ENCODE measurements at regions not wholly inside any gene's neighbourhood (a gene's known extent, or its start where the extent isn't known, plus 50 kb on each side); places are given as distances from the start of the nearest gene placed in this dataset.

DNA sequence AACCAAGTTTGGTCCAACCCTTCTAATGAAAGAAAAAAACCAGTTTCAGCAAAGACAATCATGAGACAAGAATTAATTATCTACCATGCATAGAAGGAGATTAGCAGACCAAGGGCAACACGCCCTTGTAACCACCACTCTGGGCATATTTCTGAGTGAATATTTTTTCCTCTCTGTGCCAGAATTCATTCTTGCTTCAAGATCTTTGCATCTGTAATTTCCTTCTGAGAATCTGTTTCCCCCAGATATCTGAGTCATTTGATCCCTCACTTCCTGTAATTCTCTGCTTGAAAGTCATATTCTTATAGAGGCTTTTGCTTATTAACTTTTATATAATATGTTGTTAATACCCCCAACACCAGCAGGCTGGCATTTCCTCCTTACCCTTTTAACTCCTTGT, 243.7 kb downstream of the SLC16A7 start:
- no peak for DNase-seq (ENCODE audit: low spot score)
- TF ChIP-seq, protein P1, sequence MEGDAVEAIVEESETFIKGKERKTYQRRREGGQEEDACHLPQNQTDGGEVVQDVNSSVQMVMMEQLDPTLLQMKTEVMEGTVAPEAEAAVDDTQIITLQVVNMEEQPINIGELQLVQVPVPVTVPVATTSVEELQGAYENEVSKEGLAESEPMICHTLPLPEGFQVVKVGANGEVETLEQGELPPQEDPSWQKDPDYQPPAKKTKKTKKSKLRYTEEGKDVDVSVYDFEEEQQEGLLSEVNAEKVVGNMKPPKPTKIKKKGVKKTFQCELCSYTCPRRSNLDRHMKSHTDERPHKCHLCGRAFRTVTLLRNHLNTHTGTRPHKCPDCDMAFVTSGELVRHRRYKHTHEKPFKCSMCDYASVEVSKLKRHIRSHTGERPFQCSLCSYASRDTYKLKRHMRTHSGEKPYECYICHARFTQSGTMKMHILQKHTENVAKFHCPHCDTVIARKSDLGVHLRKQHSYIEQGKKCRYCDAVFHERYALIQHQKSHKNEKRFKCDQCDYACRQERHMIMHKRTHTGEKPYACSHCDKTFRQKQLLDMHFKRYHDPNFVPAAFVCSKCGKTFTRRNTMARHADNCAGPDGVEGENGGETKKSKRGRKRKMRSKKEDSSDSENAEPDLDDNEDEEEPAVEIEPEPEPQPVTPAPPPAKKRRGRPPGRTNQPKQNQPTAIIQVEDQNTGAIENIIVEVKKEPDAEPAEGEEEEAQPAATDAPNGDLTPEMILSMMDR (IDR thresholded peaks at IDR 0.05; ENCODE audit: extremely low read depth, missing control alignments): no peak

- TF ChIP-seq, protein P1 (IDR thresholded peaks at IDR 0.05; ENCODE audit: extremely low read depth, missing control alignments): no peak
- no peak for DNase-seq (ENCODE audit: low spot score)
These were observed 247.5 kb downstream of the SLC16A7 start for GRCh38 chr12:59843260-59843843.

GRCh38 chr12:59844750-59845149, 248.9 kb downstream of the SLC16A7 start:
- TF ChIP-seq, protein P1 (IDR thresholded peaks at IDR 0.05; ENCODE audit: extremely low read depth, missing control alignments): no peak
- no peak for DNase-seq (ENCODE audit: low spot score)

- no peak for DNase-seq (ENCODE audit: low spot score)
- TF ChIP-seq, protein P1 (IDR thresholded peaks at IDR 0.05; ENCODE audit: extremely low read depth, missing control alignments): no peak
These were observed 249.5 kb downstream of the SLC16A7 start for GRCh38 chr12:59845293-59845692.

DNA sequence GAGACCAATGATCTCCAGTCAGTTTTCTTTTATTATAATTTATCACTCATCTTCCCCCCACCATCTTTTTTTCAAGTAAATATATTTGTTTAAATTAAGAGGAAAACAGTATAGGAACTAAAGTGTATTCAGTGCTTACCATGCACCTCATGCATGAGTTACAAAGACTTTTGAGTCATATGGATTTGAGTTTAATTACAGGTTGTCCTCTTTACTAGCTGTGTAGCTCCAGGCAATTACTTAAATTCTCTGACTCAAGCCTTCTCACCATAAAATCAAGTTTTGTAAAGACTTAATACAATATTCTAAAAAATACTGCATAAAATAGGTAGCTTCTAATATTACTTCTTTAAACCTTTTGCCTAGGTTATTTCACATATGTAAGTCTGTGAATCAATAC, 251.3 kb downstream of the SLC16A7 start:
- TF ChIP-seq, protein P1 (IDR thresholded peaks at IDR 0.05; ENCODE audit: extremely low read depth, missing control alignments): no peak

DNA sequence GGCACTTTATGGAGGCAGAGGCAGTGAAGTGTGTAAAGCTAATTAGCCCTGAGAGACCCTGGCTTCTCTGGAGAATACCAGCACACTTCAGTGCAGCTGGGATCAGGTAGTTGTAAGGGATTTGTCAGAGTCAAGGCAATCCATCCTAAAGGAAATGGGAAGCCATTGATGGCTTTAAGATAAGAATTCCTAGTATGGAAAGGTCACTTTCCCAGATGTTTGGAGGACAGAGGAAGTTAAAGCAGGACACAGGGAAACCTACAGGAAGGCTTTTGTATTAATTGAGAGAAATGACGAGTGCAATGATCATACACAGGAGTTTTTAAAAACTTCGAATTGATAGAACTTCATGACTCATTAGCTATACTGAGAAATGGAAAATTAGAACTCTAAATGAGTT, 254.4 kb downstream of the SLC16A7 start:
- DNase-seq (ENCODE audit: low spot score): no peak
- TF ChIP-seq, protein P1 (IDR thresholded peaks at IDR 0.05; ENCODE audit: extremely low read depth, missing control alignments): no peak

More for the DNA sequence above, 251.3 kb downstream of the SLC16A7 start:
- no peak for DNase-seq (ENCODE audit: low spot score)

GRCh38 chr12:59858508-59859170, 262.8 kb downstream of the SLC16A7 start:
- DNase-seq (ENCODE audit: low spot score): no peak
- TF ChIP-seq, protein P1 (IDR thresholded peaks at IDR 0.05; ENCODE audit: extremely low read depth, missing control alignments): no peak

Data from GM20000 (cell line).